H9 (cell line): ENCODE measurements at regions not wholly inside any gene's neighbourhood (a gene's known extent, or its start where the extent isn't known, plus 50 kb on each side); places are given as distances from the start of the nearest gene placed in this dataset.

Source experiments
- DNase-seq: peaks from one replicate; pipeline ENCODE4 v3.0.0-alpha.2; 2017
- H2AFZ ChIP-seq: one replicate; pipeline ENCODE4 v1.6.1; 2013; ENCODE audit warnings: mild to moderate bottlenecking, low read length, control low read depth, moderate library complexity
- H2AK5ac ChIP-seq: 2 replicates; pipeline ENCODE4 v1.6.1; 2013; ENCODE audit warnings: low read length, control low read depth, mixed read lengths; ENCODE audit not compliant: insufficient read length
- H2BK120ac ChIP-seq: one replicate; pipeline ENCODE4 v1.6.1; 2013; ENCODE audit warnings: low read depth, mild to moderate bottlenecking, low read length, control low read depth, inconsistent platforms; ENCODE audit not compliant: poor library complexity, severe bottlenecking
- H2BK12ac ChIP-seq: 2 replicates; pipeline ENCODE4 v1.6.1; 2013; ENCODE audit warnings: low read length, control low read depth, mixed read lengths, low read depth; ENCODE audit not compliant: insufficient read length
- H2BK15ac ChIP-seq: 2 replicates; pipeline ENCODE4 v1.6.1; 2013; ENCODE audit warnings: low read depth, low read length, control low read depth
- H2BK20ac ChIP-seq: one replicate; pipeline ENCODE4 v1.6.1; 2013; ENCODE audit warnings: low read depth, mild to moderate bottlenecking, low read length, control low read depth, inconsistent platforms; ENCODE audit not compliant: poor library complexity, severe bottlenecking
- H2BK5ac ChIP-seq: 2 replicates; pipeline ENCODE4 v1.6.1; 2013; ENCODE audit warnings: low read length, control low read depth, mixed read lengths; ENCODE audit not compliant: insufficient read length
- H3K14ac ChIP-seq: 2 replicates; pipeline ENCODE4 v1.6.1; 2013; ENCODE audit warnings: low read length, control low read depth; ENCODE audit not compliant: insufficient read depth
- H3K18ac ChIP-seq: 2 replicates; pipeline ENCODE4 v1.6.1; 2013; ENCODE audit warnings: low read depth, mild to moderate bottlenecking, mixed read lengths, low read length, control low read depth; ENCODE audit not compliant: insufficient read length
- H3K23ac ChIP-seq: 2 replicates; pipeline ENCODE4 v1.6.1; 2013; ENCODE audit warnings: low read length, control low read depth, mixed read lengths, low read depth; ENCODE audit not compliant: insufficient read length
- H3K23me2 ChIP-seq: 2 replicates; pipeline ENCODE4 v1.6.1; 2013; ENCODE audit warnings: low read depth, mild to moderate bottlenecking, mixed read lengths, low read length, control low read depth; ENCODE audit not compliant: insufficient read length, poor library complexity, severe bottlenecking
- H3K27ac ChIP-seq: 2 replicates; pipeline ENCODE4 v1.5.1; 2013; ENCODE audit warnings: low read length, control low read depth, mixed read lengths, low read depth; ENCODE audit not compliant: insufficient read length
- H3K27me3 ChIP-seq: 2 replicates; pipeline ENCODE4 v1.6.1; 2013; ENCODE audit warnings: low read length, control low read depth, inconsistent platforms; ENCODE audit not compliant: insufficient read depth
- H3K4ac ChIP-seq: 2 replicates; pipeline ENCODE4 v1.6.1; 2013; ENCODE audit warnings: low read depth, mild to moderate bottlenecking, control low read depth, inconsistent platforms, low read length, moderate library complexity
- H3K4me1 ChIP-seq: 2 replicates; pipeline ENCODE4 v1.6.1; 2013; ENCODE audit warnings: low read length, control low read depth, inconsistent platforms; ENCODE audit not compliant: insufficient read depth
- H3K4me2 ChIP-seq: 2 replicates; pipeline ENCODE4 v1.6.1; 2013; ENCODE audit warnings: low read length, control low read depth, mixed read lengths; ENCODE audit not compliant: insufficient read length, insufficient read depth
- H3K56ac ChIP-seq: 2 replicates; pipeline ENCODE4 v1.6.1; 2013; ENCODE audit warnings: low read depth, mild to moderate bottlenecking, mixed read lengths, low read length, control low read depth; ENCODE audit not compliant: insufficient read length
- H3K79me1 ChIP-seq: 2 replicates; pipeline ENCODE4 v1.6.1; 2013; ENCODE audit warnings: low read depth, mild to moderate bottlenecking, moderate library complexity, low read length, control low read depth, inconsistent platforms; ENCODE audit not compliant: insufficient read depth, poor library complexity, severe bottlenecking
- H3K79me2 ChIP-seq: 2 replicates; pipeline ENCODE4 v1.6.1; 2013; ENCODE audit warnings: low read length, control low read depth, inconsistent platforms; ENCODE audit not compliant: insufficient read depth
- H3K9ac ChIP-seq: 2 replicates; pipeline ENCODE4 v1.6.1; 2013; ENCODE audit warnings: low read length, control low read depth, mixed read lengths; ENCODE audit not compliant: insufficient read length; ENCODE audit errors: extremely low read depth
- H3K9me3 ChIP-seq: one replicate; pipeline ENCODE4 v1.6.1; 2013; ENCODE audit warnings: low read depth, low read length, inconsistent platforms; ENCODE audit not compliant: control insufficient read depth
- H3T11ph ChIP-seq: one replicate; pipeline ENCODE4 v1.6.1; 2013; ENCODE audit warnings: mild to moderate bottlenecking, low read length, control low read depth, inconsistent platforms
- H4K20me1 ChIP-seq: one replicate; pipeline ENCODE4 v1.6.1; 2013; ENCODE audit not compliant: control insufficient read depth, insufficient read length, insufficient read depth
- H4K5ac ChIP-seq: 2 replicates; pipeline ENCODE4 v1.6.1; 2013; ENCODE audit warnings: low read depth, mild to moderate bottlenecking, mixed read lengths, low read length, control low read depth; ENCODE audit not compliant: insufficient read length
- H4K8ac ChIP-seq: replicated peaks from 2 replicates; pipeline ENCODE4 v1.6.1; 2013; ENCODE audit warnings: low read length, control low read depth, mixed read lengths, low read depth; ENCODE audit not compliant: insufficient read length
- H4K91ac ChIP-seq: 2 replicates; pipeline ENCODE4 v1.6.1; 2013; ENCODE audit warnings: low read depth, mild to moderate bottlenecking, moderate library complexity, mixed read lengths, low read length, control low read depth; ENCODE audit not compliant: insufficient read length
- H3K27ac Mint-ChIP-seq, 3 experiments: 2 replicates in 2 of 3; 3 replicates in 1 of 3; pipeline ENCODE4 v1.8.0; 2020 to 2021; ENCODE audit warnings: mixed read lengths in 3 of 3, mild to moderate bottlenecking in 1 of 3, moderate library complexity in 1 of 3
- H3K27me3 Mint-ChIP-seq: 2 replicates; pipeline ENCODE4 v1.8.0; 2021; ENCODE audit warnings: low read depth, mild to moderate bottlenecking, moderate library complexity, mixed read lengths
- H3K36me3 Mint-ChIP-seq, 3 experiments: 2 replicates in 2 of 3; 3 replicates in 1 of 3; pipeline ENCODE4 v1.8.0; 2020 to 2021; ENCODE audit warnings: low read depth in 3 of 3, mixed read lengths in 3 of 3; ENCODE audit not compliant: insufficient read depth in 1 of 3
- H3K4me1 Mint-ChIP-seq, 2 experiments: 2 replicates each; pipeline ENCODE4 v1.8.0; 2020; ENCODE audit warnings: mixed read lengths in 2 of 2
- H3K4me3 Mint-ChIP-seq, 2 experiments: 2 replicates in 1 of 2; 3 replicates in 1 of 2; pipeline ENCODE4 v1.8.0; 2020 to 2021; ENCODE audit warnings: mild to moderate bottlenecking in 2 of 2, mixed read lengths in 2 of 2, moderate library complexity in 1 of 2
- H3K9me3 Mint-ChIP-seq, 2 experiments: 2 replicates in 1 of 2; 3 replicates in 1 of 2; pipeline ENCODE4 v1.8.0; 2020; ENCODE audit warnings: mild to moderate bottlenecking in 2 of 2, mixed read lengths in 2 of 2, moderate library complexity in 1 of 2
- WGBS: extraction: QIAGEN DNeasy Blood & Tissue Kit; methylation state at CpG from one replicate; pipeline ENCODE4 v1.1.7; 2013; ENCODE audit warnings: missing lambda C conversion rate, low lambda C conversion rate, mixed read lengths; ENCODE audit not compliant: insufficient read length; ENCODE audit errors: extremely low coverage; 5-methylcytosine and 5-hydroxymethylcytosine counted together
- TF ChIP-seq, protein P1 (sequence below): fragments of 200-600 bp; sonication (generic); conservative IDR thresholded peaks from 3 replicates; pipeline ENCODE4 v1.8.0; 2021; ENCODE audit warnings: antibody characterized with exemption, mild to moderate bottlenecking

GRCh38 chr16:11430601-11431317, 85.5 kb downstream of the RMI2 start:
- H2BK20ac ChIP-seq: no peak overlapping the region
- H4K91ac ChIP-seq: no peak overlapping the region
- H3K79me2 ChIP-seq: no peaks in the 10 kb centered on the region
- no CpG with 5 or more reads among the region's 11 CpGs for WGBS
- no peaks in the 10 kb centered on the region for H3K9me3 ChIP-seq
- no peaks in the 10 kb centered on the region for H3K4me1 ChIP-seq
- H3K36me3 Mint-ChIP-seq: no peaks in the 10 kb centered on the region
- no peak overlapping the region for H4K8ac ChIP-seq
- no peak overlapping the region for H3K4me2 ChIP-seq
- H4K20me1 ChIP-seq: no peaks in the 10 kb centered on the region
- H3K79me1 ChIP-seq: no peaks in the 10 kb centered on the region
- H3K27ac Mint-ChIP-seq: no peak overlapping the region
- no peak overlapping the region for H2AFZ ChIP-seq
- H3K4me3 Mint-ChIP-seq: no peak overlapping the region
- no peak overlapping the region for H3K9ac ChIP-seq
- no peaks in the 10 kb centered on the region; a peak in 1 of 5 replicates for H3K9me3 Mint-ChIP-seq
- H3K14ac ChIP-seq: no peak overlapping the region
- H3K27me3 ChIP-seq: no peaks in the 10 kb centered on the region
- no peak overlapping the region for H2BK5ac ChIP-seq
- H3K27ac ChIP-seq: no peak overlapping the region
- TF ChIP-seq, protein P1, sequence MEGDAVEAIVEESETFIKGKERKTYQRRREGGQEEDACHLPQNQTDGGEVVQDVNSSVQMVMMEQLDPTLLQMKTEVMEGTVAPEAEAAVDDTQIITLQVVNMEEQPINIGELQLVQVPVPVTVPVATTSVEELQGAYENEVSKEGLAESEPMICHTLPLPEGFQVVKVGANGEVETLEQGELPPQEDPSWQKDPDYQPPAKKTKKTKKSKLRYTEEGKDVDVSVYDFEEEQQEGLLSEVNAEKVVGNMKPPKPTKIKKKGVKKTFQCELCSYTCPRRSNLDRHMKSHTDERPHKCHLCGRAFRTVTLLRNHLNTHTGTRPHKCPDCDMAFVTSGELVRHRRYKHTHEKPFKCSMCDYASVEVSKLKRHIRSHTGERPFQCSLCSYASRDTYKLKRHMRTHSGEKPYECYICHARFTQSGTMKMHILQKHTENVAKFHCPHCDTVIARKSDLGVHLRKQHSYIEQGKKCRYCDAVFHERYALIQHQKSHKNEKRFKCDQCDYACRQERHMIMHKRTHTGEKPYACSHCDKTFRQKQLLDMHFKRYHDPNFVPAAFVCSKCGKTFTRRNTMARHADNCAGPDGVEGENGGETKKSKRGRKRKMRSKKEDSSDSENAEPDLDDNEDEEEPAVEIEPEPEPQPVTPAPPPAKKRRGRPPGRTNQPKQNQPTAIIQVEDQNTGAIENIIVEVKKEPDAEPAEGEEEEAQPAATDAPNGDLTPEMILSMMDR: no peak
- no peak overlapping the region for H3T11ph ChIP-seq
- no peak overlapping the region for H2BK15ac ChIP-seq
- no peak overlapping the region for H3K23ac ChIP-seq
- H3K18ac ChIP-seq: no peak overlapping the region
- H3K23me2 ChIP-seq: no peaks in the 10 kb centered on the region
- DNase-seq: no peak
- H3K4ac ChIP-seq: no peak overlapping the region
- no peak overlapping the region for H4K5ac ChIP-seq
- H3K4me1 Mint-ChIP-seq: peaks cover 17 to 18% of the 10 kb centered on the region in 2 experiments
- H2BK12ac ChIP-seq: no peak overlapping the region
- no peak overlapping the region for H2BK120ac ChIP-seq
- H2AK5ac ChIP-seq: no peak overlapping the region
- H3K27me3 Mint-ChIP-seq: peaks cover 4% of the 10 kb centered on the region; the same call in 1 of the 2 replicates
- no peak overlapping the region for H3K56ac ChIP-seq
